IMR-90 (cell line): ENCODE measurements at regions not wholly inside any gene's neighbourhood (a gene's known extent, or its start where the extent isn't known, plus 50 kb on each side); places are given as distances from the start of the nearest gene placed in this dataset.

Experiments used
- ATAC-seq: fragments of 200-7000 bp; cut with Tn5 transposase; 2 replicates; pipeline ENCODE4 v1.9.1; 2020; ENCODE audit warnings: low read depth, mild to moderate bottlenecking, moderate library complexity
- BruUV-seq: library from RNA; stranded (reverse); fragments of 400-500 nt; replicated peaks from 2 replicates; lab custom pipeline; 2021; lab: Mats Ljungman, UMichigan
- CTCF ChIA-PET: fragments of 300-600 bp; formaldehyde crosslinking; extraction: SDS; loops from one replicate; lab custom pipeline; 2021; ENCODE audit warnings: antibody characterized with exemption; lab: Yijun Ruan, JAX
- POLR2A ChIA-PET: fragments of 300-600 bp; sonication (Branson Sonifier 250); formaldehyde crosslinking; loops from one replicate; lab custom pipeline; 2022; ENCODE audit warnings: antibody characterized with exemption; ENCODE audit not compliant: unreplicated experiment; lab: Charles Lee
- DNase-seq: peaks from one replicate; pipeline ENCODE4 v3.0.0; 2013
- H2AFZ ChIP-seq: replicated peaks from 2 replicates; pipeline ENCODE3; 2013; ENCODE audit warnings: low read length, mild to moderate bottlenecking; ENCODE audit not compliant: poor library complexity
- H2AK5ac ChIP-seq: 2 replicates; pipeline ENCODE4 v1.6.1; 2013; ENCODE audit warnings: low read depth, low read length, inconsistent platforms
- H2AK9ac ChIP-seq: replicated peaks from 2 replicates; pipeline ENCODE3; 2013; ENCODE audit warnings: mild to moderate bottlenecking, low read depth, low read length, moderate library complexity; ENCODE audit not compliant: poor library complexity
- H2BK120ac ChIP-seq: 2 replicates; pipeline ENCODE4 v1.6.1; 2013; ENCODE audit warnings: low read depth, low read length, inconsistent platforms
- H2BK15ac ChIP-seq: 3 replicates; pipeline ENCODE4 v1.6.1; 2013; ENCODE audit warnings: low read depth, low read length, inconsistent platforms
- H2BK20ac ChIP-seq: 2 replicates; pipeline ENCODE4 v1.6.1; 2013; ENCODE audit warnings: low read depth, mild to moderate bottlenecking, inconsistent platforms, low read length, moderate library complexity
- H2BK5ac ChIP-seq: 2 replicates; pipeline ENCODE4 v1.6.1; 2013; ENCODE audit warnings: mild to moderate bottlenecking, low read depth, low read length, inconsistent platforms; ENCODE audit not compliant: poor library complexity, severe bottlenecking
- H3K14ac ChIP-seq: replicated peaks from 2 replicates; pipeline ENCODE4 v1.6.1; 2013; ENCODE audit warnings: low read depth, low read length, inconsistent platforms
- H3K18ac ChIP-seq: 2 replicates; pipeline ENCODE4 v1.6.1; 2013; ENCODE audit warnings: low read depth, low read length, control low read depth
- H3K23ac ChIP-seq: 2 replicates; pipeline ENCODE4 v1.6.1; 2013; ENCODE audit warnings: low read depth, low read length, inconsistent platforms
- H3K27ac ChIP-seq: 2 replicates; pipeline ENCODE4 v1.5.1; 2013; ENCODE audit warnings: mild to moderate bottlenecking, control low read depth, low read length; ENCODE audit not compliant: insufficient read depth
- H3K27me3 ChIP-seq: 2 replicates; pipeline ENCODE4 v1.6.1; 2013; ENCODE audit warnings: low read length; ENCODE audit not compliant: control insufficient read depth, insufficient read depth
- H3K36me3 ChIP-seq: 2 replicates; pipeline ENCODE4 v1.6.1; 2013; ENCODE audit warnings: low read length, mixed read lengths; ENCODE audit not compliant: control insufficient read depth, insufficient read depth
- H3K4ac ChIP-seq: 2 replicates; pipeline ENCODE4 v1.6.1; 2013; ENCODE audit warnings: low read depth, low read length, inconsistent platforms
- H3K4me1 ChIP-seq: 2 replicates; pipeline ENCODE4 v1.6.1; 2013; ENCODE audit warnings: low read length, mixed read lengths; ENCODE audit not compliant: control insufficient read depth, insufficient read depth
- H3K4me2 ChIP-seq: 2 replicates; pipeline ENCODE4 v1.6.1; 2013; ENCODE audit warnings: low read depth, mild to moderate bottlenecking, control low read depth, low read length, moderate library complexity
- H3K4me3 ChIP-seq: 2 replicates; pipeline ENCODE4 v1.5.1; 2013; ENCODE audit warnings: low read depth, mild to moderate bottlenecking, control low read depth, low read length, moderate library complexity; ENCODE audit not compliant: insufficient read depth
- H3K56ac ChIP-seq: 2 replicates; pipeline ENCODE4 v1.6.1; 2013; ENCODE audit warnings: low read length, inconsistent platforms; ENCODE audit not compliant: insufficient read depth; ENCODE audit errors: extremely low read depth
- H3K79me1 ChIP-seq, 2 experiments: 2 replicates each; pipeline ENCODE4 v1.6.1; 2013; ENCODE audit warnings: low read length in 2 of 2, inconsistent platforms in 1 of 2, low read depth in 1 of 2
- H3K9ac ChIP-seq: 2 replicates; pipeline ENCODE4 v1.6.1; 2013; ENCODE audit warnings: low read depth, low read length, control low read depth
- H3K9me1 ChIP-seq: 2 replicates; pipeline ENCODE4 v1.6.1; 2013; ENCODE audit warnings: low read length, inconsistent platforms; ENCODE audit not compliant: insufficient read depth
- H3K9me3 ChIP-seq: 2 replicates; pipeline ENCODE4 v1.6.1; 2013; ENCODE audit warnings: low read length; ENCODE audit not compliant: control insufficient read depth, insufficient read depth
- H4K20me1 ChIP-seq: 2 replicates; pipeline ENCODE4 v1.6.1; 2013; ENCODE audit warnings: low read length, inconsistent platforms; ENCODE audit not compliant: insufficient read depth
- H4K5ac ChIP-seq: 2 replicates; pipeline ENCODE4 v1.6.1; 2013; ENCODE audit warnings: mild to moderate bottlenecking, low read depth, low read length, control low read depth
- H4K8ac ChIP-seq, 2 experiments: 2 replicates each; pipeline ENCODE4 v1.6.1; 2013; ENCODE audit warnings: low read depth in 2 of 2, low read length in 2 of 2, control low read depth in 1 of 2, inconsistent platforms in 1 of 2
- H4K91ac ChIP-seq: 2 replicates; pipeline ENCODE4 v1.6.1; 2013; ENCODE audit warnings: low read depth, low read length, inconsistent platforms; ENCODE audit not compliant: insufficient read depth
- BHLHE40 ChIP-seq: fragments of 150-350 bp; IDR thresholded peaks from 2 replicates; pipeline ENCODE4 v1.6.1; 2016; ENCODE audit warnings: mild to moderate bottlenecking, low read depth, low read length
- CEBPB ChIP-seq: IDR thresholded peaks from 2 replicates; pipeline ENCODE4 v1.6.1; 2012; ENCODE audit warnings: low read depth, low read length, improper control_type of control experiment
- CHD1 ChIP-seq: IDR thresholded peaks from 2 replicates; pipeline ENCODE4 v1.6.1; 2012; ENCODE audit warnings: low read depth, low read length, improper control_type of control experiment
- FOS ChIP-seq: fragments of 150-350 bp; IDR thresholded peaks from 2 replicates; pipeline ENCODE4 v1.6.1; 2016; ENCODE audit warnings: low read depth, low read length
- MAFK ChIP-seq: IDR thresholded peaks from 2 replicates; pipeline ENCODE4 v1.6.1; 2012; ENCODE audit warnings: low read depth, low read length, improper control_type of control experiment
- MAZ ChIP-seq: IDR thresholded peaks from 2 replicates; pipeline ENCODE4 v1.6.1; 2012; ENCODE audit warnings: low read depth, mild to moderate bottlenecking, low read length, improper control_type of control experiment, moderate library complexity, borderline replicate concordance
- MXI1 ChIP-seq: IDR thresholded peaks from 2 replicates; pipeline ENCODE4 v1.6.1; 2012; ENCODE audit warnings: low read depth, mild to moderate bottlenecking, low read length, moderate library complexity, borderline replicate concordance
- NFE2L2 ChIP-seq: fragments of 150-350 bp; IDR thresholded peaks from 2 replicates; pipeline ENCODE4 v1.6.1; 2016; ENCODE audit warnings: low read depth, mild to moderate bottlenecking, low read length
- POLR2A ChIP-seq: IDR thresholded peaks from 2 replicates; pipeline ENCODE4 v1.6.1; 2012; ENCODE audit warnings: mild to moderate bottlenecking, low read depth, low read length
- RAD21 ChIP-seq: IDR thresholded peaks from 2 replicates; pipeline ENCODE4 v1.6.1; 2012; ENCODE audit warnings: low read length, improper control_type of control experiment
- RCOR1 ChIP-seq: IDR thresholded peaks from 2 replicates; pipeline ENCODE4 v1.6.1; 2012; ENCODE audit warnings: mild to moderate bottlenecking, low read length, improper control_type of control experiment; ENCODE audit not compliant: insufficient replicate concordance
- RFX5 ChIP-seq: IDR thresholded peaks from 2 replicates; pipeline ENCODE4 v1.8.0; 2012; ENCODE audit warnings: low read depth, mild to moderate bottlenecking, low read length, moderate library complexity
- SMC3 ChIP-seq: fragments of 150-350 bp; IDR thresholded peaks from 2 replicates; pipeline ENCODE4 v1.6.1; 2016; ENCODE audit warnings: low read depth, mild to moderate bottlenecking, antibody characterized with exemption, low read length, moderate library complexity
- WGBS, 2 experiments: methylation state at CpG; one replicate each; pipeline versions ENCODE4 v1.1.5 to v1.1.7; 2013; ENCODE audit warnings: missing lambda C conversion rate in 2 of 2; ENCODE audit not compliant: insufficient read length in 1 of 2; ENCODE audit errors: extremely low coverage in 2 of 2; 5-methylcytosine and 5-hydroxymethylcytosine counted together
- dilution Hi-C: fragments of 300-500 bp; cut with HindIII; formaldehyde crosslinking; loops from one replicate; pipeline ENCODE4 v1.14.3; 2018; ENCODE audit warnings: low sequenced_read_pairs; ENCODE audit not compliant: unreplicated experiment
- in situ Hi-C: fragments of 300-500 bp; cut with MboI; formaldehyde crosslinking; loops from 3 replicates; pipeline ENCODE4 v1.14.3; 2019; ENCODE audit warnings: low sequenced_read_pairs, inconsistent platforms, mixed read lengths
- intact Hi-C: fragments of 100-400 bp; cut with micrococcal nuclease; formaldehyde crosslinking; loops from 2 replicates; pipeline ENCODE4 v1.10.0; 2022
- TF ChIP-seq, protein P1 (sequence below): fragments of 150-350 bp; IDR thresholded peaks from 2 replicates; pipeline ENCODE4 v1.6.1; 2016; ENCODE audit warnings: low read depth, mild to moderate bottlenecking, low read length, moderate library complexity, borderline replicate concordance
- TF ChIP-seq, protein P2 (sequence below): fragments of 150-350 bp; IDR thresholded peaks from 2 replicates; pipeline ENCODE4 v1.6.1; 2017; ENCODE audit warnings: mild to moderate bottlenecking, antibody characterized with exemption, low read length, low read depth
- TF ChIP-seq, protein P3 (sequence below): conservative IDR thresholded peaks from 2 replicates; pipeline ENCODE4 v1.5.1; 2012; ENCODE audit warnings: mild to moderate bottlenecking, low read depth, low read length, improper control_type of control experiment

DNA sequence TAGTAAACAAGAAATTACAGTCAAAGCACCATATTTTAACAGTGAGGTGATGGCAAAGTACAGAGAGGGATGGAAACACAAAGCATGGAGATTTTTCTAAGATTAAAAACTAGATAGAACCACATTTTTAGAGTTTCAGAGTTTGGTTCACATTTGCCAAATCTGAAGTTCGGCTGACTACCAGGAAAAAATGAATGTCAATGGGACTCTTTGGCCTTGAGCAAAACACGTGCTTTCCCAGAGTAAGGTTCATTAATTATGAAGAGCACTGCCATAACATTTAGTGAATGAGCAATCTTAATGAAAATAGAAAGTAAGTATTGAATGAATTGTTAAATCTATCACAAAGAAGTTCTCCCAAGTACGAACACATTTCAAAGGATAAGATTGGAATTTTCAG, 571.2 kb upstream of the VRK2 start:
- Histone ChIP-seq H3K14ac (no peak overlapping the region), H3K23ac (no peak overlapping the region), H2BK20ac (no peak overlapping the region), H2AK9ac (no peak overlapping the region), H3K36me3 (no peaks in the 10 kb centered on the region), H4K8ac (no peak overlapping the region), H3K4ac (no peak overlapping the region), H3K9ac (no peak overlapping the region), H3K79me1 (no peaks in the 10 kb centered on the region), H4K20me1 (no peaks in the 10 kb centered on the region), H3K27ac (no peak overlapping the region), H3K56ac (no peak overlapping the region), H2AK5ac (no peak overlapping the region), H3K9me1 (no peaks in the 10 kb centered on the region), H3K4me1 (no peaks in the 10 kb centered on the region), H2BK5ac (no peak overlapping the region), H3K4me3 (no peak overlapping the region), H2AFZ (no peak overlapping the region), H2BK120ac (no peak overlapping the region), H4K5ac (no peak overlapping the region), H3K9me3 (no peaks in the 10 kb centered on the region), H2BK15ac (no peak overlapping the region), H4K91ac (no peak overlapping the region), H3K4me2 (no peak overlapping the region), H3K27me3 (no peaks in the 10 kb centered on the region), H3K18ac (no peak overlapping the region)
- in situ Hi-C loops: no loop called here
- no CpG with 5 or more reads among the region's 3 CpGs for WGBS, 2 experiments
- intact Hi-C loops: no loop called here
- ChIA-PET POLR2A (no interaction called here), CTCF (no interaction called here)
- no peak for ATAC-seq
- no peak for DNase-seq
- BruUV-seq: no TSS peak
- no peak for TF ChIP-seq MAFK
- TF ChIP-seq NFE2L2: no peak
- no peak for TF ChIP-seq RAD21
- TF ChIP-seq BHLHE40: no peak
- TF ChIP-seq MAZ: no peak
- TF ChIP-seq RFX5: no peak
- no peak for TF ChIP-seq SMC3
- TF ChIP-seq CEBPB: no peak
- TF ChIP-seq, protein P1, sequence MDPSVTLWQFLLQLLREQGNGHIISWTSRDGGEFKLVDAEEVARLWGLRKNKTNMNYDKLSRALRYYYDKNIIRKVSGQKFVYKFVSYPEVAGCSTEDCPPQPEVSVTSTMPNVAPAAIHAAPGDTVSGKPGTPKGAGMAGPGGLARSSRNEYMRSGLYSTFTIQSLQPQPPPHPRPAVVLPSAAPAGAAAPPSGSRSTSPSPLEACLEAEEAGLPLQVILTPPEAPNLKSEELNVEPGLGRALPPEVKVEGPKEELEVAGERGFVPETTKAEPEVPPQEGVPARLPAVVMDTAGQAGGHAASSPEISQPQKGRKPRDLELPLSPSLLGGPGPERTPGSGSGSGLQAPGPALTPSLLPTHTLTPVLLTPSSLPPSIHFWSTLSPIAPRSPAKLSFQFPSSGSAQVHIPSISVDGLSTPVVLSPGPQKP: no peak
- no peak for TF ChIP-seq POLR2A
- no peak for TF ChIP-seq MXI1
- TF ChIP-seq, protein P2, sequence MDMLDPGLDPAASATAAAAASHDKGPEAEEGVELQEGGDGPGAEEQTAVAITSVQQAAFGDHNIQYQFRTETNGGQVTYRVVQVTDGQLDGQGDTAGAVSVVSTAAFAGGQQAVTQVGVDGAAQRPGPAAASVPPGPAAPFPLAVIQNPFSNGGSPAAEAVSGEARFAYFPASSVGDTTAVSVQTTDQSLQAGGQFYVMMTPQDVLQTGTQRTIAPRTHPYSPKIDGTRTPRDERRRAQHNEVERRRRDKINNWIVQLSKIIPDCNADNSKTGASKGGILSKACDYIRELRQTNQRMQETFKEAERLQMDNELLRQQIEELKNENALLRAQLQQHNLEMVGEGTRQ: no peak
- TF ChIP-seq FOS: no peak
- no peak for TF ChIP-seq RCOR1
- TF ChIP-seq CHD1: no peak
- TF ChIP-seq, protein P3, sequence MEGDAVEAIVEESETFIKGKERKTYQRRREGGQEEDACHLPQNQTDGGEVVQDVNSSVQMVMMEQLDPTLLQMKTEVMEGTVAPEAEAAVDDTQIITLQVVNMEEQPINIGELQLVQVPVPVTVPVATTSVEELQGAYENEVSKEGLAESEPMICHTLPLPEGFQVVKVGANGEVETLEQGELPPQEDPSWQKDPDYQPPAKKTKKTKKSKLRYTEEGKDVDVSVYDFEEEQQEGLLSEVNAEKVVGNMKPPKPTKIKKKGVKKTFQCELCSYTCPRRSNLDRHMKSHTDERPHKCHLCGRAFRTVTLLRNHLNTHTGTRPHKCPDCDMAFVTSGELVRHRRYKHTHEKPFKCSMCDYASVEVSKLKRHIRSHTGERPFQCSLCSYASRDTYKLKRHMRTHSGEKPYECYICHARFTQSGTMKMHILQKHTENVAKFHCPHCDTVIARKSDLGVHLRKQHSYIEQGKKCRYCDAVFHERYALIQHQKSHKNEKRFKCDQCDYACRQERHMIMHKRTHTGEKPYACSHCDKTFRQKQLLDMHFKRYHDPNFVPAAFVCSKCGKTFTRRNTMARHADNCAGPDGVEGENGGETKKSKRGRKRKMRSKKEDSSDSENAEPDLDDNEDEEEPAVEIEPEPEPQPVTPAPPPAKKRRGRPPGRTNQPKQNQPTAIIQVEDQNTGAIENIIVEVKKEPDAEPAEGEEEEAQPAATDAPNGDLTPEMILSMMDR: no peak
- dilution Hi-C loops: no loop called here
